IMR-90 (cell line): ENCODE measurements at regions not wholly inside any gene's neighbourhood (a gene's known extent, or its start where the extent isn't known, plus 50 kb on each side); places are given as distances from the start of the nearest gene placed in this dataset.

Experiments
- BHLHE40 ChIP-seq: fragments of 150-350 bp; IDR thresholded peaks from 2 replicates; pipeline ENCODE4 v1.6.1; 2016; ENCODE audit warnings: mild to moderate bottlenecking, low read depth, low read length
- CEBPB ChIP-seq: IDR thresholded peaks from 2 replicates; pipeline ENCODE4 v1.6.1; 2012; ENCODE audit warnings: low read depth, low read length, improper control_type of control experiment
- CHD1 ChIP-seq: IDR thresholded peaks from 2 replicates; pipeline ENCODE4 v1.6.1; 2012; ENCODE audit warnings: low read depth, low read length, improper control_type of control experiment
- ELK1 ChIP-seq: fragments of 150-350 bp; IDR thresholded peaks from 2 replicates; pipeline ENCODE4 v1.6.1; 2016; ENCODE audit warnings: low read depth, mild to moderate bottlenecking, low read length, moderate library complexity, borderline replicate concordance
- MAFK ChIP-seq: IDR thresholded peaks from 2 replicates; pipeline ENCODE4 v1.6.1; 2012; ENCODE audit warnings: low read depth, low read length, improper control_type of control experiment
- MXI1 ChIP-seq: IDR thresholded peaks from 2 replicates; pipeline ENCODE4 v1.6.1; 2012; ENCODE audit warnings: low read depth, mild to moderate bottlenecking, low read length, moderate library complexity, borderline replicate concordance
- POLR2A ChIP-seq: IDR thresholded peaks from 2 replicates; pipeline ENCODE4 v1.6.1; 2012; ENCODE audit warnings: mild to moderate bottlenecking, low read depth, low read length
- SMC3 ChIP-seq: fragments of 150-350 bp; IDR thresholded peaks from 2 replicates; pipeline ENCODE4 v1.6.1; 2016; ENCODE audit warnings: low read depth, mild to moderate bottlenecking, antibody characterized with exemption, low read length, moderate library complexity
- USF2 ChIP-seq: fragments of 150-350 bp; IDR thresholded peaks from 2 replicates; pipeline ENCODE4 v1.6.1; 2017; ENCODE audit warnings: mild to moderate bottlenecking, antibody characterized with exemption, low read length, low read depth
- TF ChIP-seq, protein P1 (sequence below): conservative IDR thresholded peaks from 2 replicates; pipeline ENCODE4 v1.5.1; 2012; ENCODE audit warnings: mild to moderate bottlenecking, low read depth, low read length, improper control_type of control experiment

- no peak for TF ChIP-seq POLR2A
- TF ChIP-seq SMC3: no peak
- TF ChIP-seq, protein P1, sequence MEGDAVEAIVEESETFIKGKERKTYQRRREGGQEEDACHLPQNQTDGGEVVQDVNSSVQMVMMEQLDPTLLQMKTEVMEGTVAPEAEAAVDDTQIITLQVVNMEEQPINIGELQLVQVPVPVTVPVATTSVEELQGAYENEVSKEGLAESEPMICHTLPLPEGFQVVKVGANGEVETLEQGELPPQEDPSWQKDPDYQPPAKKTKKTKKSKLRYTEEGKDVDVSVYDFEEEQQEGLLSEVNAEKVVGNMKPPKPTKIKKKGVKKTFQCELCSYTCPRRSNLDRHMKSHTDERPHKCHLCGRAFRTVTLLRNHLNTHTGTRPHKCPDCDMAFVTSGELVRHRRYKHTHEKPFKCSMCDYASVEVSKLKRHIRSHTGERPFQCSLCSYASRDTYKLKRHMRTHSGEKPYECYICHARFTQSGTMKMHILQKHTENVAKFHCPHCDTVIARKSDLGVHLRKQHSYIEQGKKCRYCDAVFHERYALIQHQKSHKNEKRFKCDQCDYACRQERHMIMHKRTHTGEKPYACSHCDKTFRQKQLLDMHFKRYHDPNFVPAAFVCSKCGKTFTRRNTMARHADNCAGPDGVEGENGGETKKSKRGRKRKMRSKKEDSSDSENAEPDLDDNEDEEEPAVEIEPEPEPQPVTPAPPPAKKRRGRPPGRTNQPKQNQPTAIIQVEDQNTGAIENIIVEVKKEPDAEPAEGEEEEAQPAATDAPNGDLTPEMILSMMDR: no peak
- no peak for TF ChIP-seq USF2
- TF ChIP-seq CEBPB: no peak
- no peak for TF ChIP-seq BHLHE40
- TF ChIP-seq MAFK: no peak
- no peak for TF ChIP-seq MXI1
- no peak for TF ChIP-seq CHD1
- no peak for TF ChIP-seq ELK1
Observed at GRCh38 chr16:72373201-72373600, 201.2 kb upstream of the PMFBP1 start.
